HG03135 (cell line): ENCODE measurements at regions not wholly inside any gene's neighbourhood (a gene's known extent, or its start where the extent isn't known, plus 50 kb on each side); places are given as distances from the start of the nearest gene placed in this dataset.

Experiments used
- ATAC-seq: cut with Tn5 transposase; IDR thresholded peaks from one replicate; pipeline ENCODE4 v1.9.1; 2021; ENCODE audit warnings: mild to moderate bottlenecking, moderate library complexity; ENCODE audit not compliant: unreplicated experiment

DNA sequence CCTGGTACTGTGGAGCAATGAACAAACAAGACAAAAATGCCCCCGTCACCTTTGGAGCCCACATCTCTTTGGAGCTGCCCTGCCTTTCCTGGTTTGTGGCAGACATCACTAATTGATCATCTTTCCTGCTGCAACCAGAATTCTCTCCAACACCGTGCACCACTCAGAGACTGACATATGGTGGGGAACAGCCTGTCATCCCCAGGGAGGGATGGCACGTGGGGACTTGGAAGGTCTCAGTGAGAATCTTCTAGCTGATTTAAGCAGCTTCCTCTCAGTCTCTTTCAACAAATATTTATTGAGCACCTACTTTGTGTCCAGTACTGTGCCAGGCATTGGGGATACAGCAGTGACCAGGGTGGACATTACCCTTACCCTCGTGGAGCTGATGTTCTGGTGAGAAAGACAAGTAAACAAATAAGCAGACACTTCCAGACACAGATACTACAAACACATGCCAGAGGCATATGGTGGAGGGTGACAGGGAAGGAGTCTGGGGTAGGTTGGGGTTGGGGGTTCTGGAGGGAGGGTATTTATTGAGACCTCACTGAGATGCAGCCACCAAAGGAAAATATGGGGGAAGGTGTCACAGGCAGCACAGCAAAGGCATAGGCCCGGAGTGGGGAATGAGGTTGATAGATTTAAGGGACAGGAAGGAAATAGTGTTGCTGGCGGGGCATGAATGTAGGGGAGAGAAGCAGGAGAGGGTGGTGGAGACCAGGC, 82.3 kb downstream of the CEBPB start:
- ATAC-seq: no peak

DNA sequence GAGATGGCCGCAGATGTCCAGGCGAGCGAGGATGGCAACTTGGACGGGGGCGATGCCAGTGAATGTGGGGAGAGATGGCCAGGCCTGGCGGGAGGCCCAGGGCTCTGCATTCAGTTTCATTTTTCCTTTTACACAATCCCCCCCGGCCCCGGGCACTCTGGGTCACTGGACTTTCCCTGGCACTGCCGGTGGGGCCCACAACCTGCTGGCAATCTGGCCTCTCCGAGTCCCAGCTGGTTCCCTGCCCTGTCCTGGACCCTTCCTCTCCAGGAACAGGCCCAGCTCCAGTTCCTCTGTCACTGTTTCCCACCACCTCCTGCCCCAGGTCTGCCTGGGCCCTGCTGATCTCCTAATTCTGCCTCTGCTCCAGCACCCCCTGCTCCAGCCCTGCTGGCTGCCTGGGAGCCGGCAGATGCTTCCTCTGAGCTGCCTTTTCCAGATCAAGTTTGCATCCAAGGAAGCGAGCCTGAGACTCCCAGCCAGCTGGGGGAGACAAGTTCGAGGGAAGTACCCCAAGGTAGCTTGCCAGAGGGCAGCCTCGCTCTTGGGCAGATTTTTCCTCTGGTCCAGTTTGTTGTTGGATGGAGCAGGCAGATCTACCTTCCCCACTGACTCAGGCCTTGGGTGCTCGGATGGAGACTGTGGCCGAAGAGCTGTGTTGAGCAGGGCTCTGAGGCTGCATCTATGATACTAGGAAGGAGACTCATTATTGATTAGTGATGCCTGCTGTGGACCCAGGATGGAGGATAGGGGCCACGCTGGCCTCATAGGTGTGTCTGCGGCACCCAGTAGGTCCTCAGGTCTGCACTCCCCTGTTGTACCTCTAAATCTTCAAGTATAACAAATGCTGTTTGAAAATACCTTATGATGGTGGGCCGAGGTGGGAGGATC, 83.2 kb downstream of the CEBPB start:
- no peak for ATAC-seq

DNA sequence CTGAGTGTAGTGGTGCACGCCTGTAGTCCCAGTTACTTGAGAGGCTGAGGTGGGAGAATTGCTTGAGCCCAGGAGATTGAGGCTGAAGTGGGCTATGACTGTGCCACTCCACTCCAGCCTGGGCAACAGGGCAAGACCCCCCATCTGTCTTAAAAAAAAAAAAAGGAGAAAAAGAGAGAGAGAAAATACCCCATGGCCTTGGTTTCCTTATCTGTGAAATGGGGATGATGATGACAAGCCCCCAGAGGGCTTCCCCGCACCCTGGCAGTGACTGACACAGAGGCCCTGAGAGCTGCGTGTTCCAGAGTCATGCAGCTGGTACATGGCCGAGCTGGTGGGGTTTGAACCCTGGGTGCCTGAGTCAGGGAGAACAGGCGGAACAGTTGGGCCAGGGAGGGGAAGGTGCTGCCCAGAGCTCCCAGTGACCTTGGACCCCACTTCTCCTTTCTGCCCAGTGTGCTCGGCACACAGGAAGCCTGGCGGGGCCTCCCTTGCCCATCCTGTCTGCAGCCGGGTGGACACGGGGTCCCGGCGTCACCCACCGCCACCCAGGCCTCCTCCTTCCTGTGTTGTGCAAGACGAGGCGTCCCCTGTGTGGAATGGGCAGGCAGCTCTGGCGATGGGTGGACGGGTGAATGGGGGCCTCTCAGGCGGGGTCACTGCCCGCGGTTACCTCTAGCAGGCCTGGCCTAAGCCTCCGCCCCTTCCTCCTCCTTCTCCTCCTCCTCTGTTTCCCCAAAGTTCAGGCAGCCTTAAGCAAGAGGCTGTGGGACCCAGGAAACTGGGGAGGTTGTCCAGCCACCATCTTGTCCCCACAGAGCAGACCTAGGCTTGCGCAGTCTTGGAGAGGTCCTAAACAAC, 84.2 kb downstream of the CEBPB start:
- no peak for ATAC-seq

DNA sequence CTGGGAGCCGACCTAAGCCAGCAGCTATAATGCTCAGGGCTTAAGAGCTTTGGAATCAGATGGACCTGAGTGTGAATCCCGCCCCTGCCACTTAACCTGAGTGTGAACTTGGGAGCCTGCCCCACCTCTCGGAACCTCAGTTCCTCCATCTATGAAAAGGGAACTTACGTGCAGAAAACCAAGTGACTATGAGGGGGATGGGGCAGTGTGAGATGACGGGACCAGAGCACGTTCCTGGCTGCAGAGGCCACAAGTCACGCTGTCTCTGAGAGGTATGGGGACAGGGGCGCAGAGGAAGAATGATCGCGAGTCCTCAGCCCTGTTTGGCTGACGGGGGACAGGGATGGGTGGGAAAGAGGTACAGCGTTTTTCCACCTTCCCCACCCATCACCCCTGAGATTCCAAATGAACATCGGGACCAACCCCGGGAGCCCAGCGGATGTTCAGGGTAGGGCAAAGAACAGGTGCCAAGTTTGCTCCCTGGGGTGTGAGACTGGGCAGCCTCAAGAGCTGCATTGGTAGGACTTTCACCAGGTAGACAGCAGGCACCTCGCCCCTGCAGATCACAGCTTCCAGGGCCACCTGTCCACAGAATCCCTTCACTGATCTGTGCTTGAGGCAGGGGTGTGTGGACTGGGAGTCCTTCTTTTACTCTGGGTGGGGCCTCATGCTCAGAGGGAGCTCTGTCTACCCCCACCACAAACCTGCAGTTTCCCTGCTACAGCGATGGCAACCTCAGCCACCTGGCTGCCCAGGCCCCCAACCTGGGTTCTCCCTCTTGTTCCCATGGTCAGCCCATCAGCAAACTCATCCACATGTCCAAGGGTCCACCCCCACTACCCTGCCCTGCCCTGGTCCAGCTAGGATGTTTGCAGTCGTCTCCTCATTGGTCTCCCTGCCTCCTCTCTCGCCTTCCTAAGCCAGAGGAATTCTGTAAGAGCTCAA, 85.8 kb downstream of the CEBPB start:
- no peak for ATAC-seq

DNA sequence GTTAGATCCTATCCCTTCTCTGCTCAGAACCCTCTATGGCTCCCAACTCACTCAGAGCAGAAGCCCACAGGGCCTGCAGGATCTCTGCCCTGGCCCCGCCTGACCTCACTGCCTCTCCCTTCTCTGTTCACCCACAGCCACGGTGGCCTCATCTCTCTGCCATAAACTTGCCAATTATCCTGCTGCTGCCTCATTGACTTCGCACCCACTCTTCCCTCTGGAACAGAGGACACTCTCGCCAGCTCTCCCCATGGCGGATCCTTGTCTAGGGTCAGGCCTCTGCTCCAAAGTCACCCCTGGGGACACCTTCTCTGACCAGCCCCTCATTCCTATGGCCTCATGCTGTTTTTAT, 86.4 kb downstream of the CEBPB start:
- no peak for ATAC-seq

DNA sequence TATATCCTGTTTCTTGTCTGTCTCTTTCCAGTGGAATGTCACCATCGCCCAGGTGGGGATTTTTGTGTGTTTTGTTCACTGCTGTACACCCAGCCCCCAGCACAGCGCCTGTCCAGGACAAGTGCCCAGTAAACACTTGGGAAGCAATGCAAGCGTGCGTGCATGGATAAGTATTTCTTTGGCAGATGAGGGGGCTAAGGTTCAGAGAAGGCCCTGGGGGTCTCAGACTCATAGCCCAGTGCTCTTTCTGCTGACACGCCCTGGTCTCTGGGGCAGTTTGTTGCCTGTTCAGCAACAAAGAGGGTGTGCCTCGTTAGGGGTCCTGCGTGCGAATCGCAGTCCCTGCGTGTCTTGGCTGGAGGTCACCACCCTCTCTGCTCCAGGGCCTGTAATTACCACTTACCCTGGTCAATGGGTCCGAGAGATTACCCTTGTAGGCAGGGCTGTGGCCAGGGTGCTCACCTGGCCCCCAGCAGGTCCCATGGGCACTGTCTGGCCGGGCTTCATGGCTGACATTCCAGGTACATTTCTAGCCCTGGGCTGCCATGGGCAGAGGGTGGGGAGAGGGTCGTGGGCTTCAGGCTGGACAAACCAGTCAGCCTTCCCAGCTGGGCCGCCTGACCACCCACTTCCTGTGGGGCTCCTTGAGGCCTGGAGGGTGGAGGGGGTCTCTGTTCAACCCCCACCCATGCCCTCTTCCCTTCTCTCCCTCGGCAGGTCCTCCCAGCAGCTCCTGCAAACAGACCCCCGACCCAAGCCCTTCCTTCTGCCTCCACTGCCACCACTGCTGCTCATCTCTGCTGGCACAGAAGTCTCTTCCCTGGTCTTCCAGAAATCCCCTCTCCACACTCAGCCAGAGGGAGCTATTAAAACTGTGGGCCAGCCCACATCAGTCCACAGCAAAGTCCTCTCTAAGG, 87.1 kb downstream of the CEBPB start:
- ATAC-seq: no peak

DNA sequence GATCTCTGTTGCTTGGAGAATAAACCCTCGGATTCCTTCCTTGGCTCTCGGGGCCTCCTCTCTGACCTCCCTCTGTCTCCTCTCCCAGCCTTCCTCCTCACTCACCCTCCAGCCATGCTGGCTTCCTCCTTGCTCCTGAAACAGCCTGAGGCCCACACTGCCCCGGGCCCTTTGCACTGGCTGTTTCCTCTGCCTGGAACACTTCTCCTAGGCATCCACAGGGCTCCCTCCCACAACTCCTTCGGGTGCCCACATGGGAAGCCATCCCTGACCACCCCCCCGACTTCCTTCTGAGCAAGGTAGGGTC, 87.7 kb downstream of the CEBPB start:
- ATAC-seq: no peak

DNA sequence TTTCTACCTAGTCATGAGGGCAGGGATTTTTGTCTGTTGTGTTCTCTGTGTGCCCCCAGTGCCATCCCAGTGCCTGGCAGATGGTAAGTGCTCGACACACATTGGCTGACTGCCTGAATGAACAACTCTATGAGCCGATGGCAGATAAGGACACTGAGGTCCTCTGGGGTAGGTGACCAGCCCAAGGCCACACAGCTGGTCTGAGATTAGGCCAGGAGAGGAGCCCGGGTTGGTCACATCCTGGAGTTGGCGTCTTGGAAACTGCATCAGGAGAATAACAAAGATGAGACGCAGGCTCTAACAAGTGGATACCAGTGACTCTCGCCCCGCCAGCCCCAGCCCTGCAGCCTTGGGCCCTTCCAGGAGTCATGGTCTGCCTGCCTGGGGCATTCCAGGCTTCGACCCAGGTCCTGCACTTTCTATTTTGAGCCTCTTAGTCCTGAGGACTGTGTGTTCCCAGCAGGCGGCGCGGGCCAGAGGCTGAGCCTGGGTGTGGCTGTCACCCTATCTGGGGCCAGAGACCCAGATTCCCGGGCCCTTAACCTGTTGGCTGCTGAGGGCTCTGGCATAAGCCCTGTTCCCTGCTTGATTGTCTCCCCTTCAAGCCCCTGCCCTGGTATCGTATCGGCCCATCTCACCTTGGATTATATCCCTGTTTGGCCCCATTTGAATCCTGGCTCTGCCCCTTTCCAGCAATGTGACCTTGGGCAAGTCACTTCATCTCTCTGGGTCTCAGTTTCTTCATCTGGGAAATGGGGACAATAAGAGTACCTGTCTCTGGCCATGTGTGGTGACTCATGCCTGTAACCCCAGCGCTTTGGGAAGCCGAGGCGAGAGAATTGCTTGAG, 88.3 kb downstream of the CEBPB start:
- no peak for ATAC-seq

DNA sequence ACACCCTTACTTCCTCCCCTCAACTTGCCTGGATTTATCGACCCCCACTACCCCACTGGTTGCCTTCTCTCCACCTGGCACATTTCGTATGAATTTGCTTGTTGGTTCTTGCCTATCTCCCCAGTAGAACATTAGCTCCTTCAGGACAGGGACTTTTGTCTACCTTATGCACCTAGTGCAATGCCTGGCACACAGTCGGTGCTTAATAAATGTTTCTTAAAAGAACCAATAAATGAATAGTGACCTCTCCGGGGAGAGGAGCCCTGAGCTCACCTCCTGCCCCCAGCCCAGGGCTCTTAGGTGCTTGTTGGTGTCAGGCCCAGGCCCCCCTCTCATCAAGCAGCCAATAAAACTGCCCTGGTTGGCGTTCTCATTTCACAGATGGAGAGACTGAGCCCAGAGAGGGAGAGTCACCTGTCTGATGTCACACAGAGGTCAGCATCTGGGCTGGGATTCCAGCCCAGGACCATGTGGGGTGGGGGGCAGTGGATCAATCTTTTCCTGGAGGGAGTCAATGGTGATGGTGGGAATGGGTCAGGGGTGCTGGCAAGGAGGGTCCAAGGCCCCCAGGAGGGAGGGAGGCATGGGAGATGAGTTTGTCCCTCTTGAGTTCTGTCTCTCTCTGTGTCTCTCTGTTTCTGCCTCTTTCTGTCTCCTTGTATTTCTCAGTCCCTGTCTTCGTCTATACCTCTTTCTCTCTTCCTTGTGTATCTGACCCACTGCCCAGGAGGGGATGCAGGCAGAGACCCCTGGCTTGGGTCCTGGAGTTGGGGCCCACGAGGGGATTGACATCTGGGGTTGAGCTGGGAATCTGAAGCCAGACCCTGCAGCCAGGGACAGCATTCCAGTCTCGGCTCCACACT, 89.6 kb downstream of the CEBPB start:
- ATAC-seq: no peak

DNA sequence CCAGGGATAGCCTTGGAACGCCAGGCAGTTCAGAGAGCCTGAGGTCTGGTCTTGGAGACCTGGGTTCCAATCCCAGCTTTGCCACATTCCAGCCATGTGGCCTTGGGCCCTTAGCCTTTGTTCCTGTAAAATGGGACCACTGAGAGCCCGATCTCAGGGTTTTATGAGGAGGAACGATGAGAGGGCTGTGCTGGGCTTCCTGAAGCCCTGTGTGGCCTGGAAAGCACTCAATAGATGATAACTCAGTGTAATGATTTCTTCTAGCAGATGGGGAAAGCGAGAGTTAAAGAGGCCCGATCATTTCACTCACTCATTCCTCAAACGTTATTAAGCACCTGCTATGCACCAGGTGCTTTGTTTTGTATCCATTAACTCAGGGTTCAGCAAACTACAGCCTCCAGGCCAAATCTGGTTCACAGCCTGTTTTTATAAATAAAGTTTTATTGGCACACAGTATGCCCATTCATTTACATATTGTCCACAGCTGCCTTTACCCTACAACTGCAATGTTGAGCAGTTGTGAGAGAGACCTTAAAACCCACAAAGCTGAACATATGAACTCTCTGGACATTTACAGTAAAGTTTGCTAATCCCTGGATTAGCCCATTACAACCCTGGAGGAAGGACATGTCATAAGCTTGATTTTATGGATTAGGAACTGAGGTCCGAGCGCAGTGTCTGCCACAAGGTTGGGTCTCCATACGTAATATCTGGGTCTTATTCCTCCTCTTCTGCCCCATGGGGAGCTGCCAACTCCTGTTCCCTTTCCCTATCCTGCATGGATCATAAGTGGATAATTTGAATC, 90.4 kb downstream of the CEBPB start:
- no peak for ATAC-seq

DNA sequence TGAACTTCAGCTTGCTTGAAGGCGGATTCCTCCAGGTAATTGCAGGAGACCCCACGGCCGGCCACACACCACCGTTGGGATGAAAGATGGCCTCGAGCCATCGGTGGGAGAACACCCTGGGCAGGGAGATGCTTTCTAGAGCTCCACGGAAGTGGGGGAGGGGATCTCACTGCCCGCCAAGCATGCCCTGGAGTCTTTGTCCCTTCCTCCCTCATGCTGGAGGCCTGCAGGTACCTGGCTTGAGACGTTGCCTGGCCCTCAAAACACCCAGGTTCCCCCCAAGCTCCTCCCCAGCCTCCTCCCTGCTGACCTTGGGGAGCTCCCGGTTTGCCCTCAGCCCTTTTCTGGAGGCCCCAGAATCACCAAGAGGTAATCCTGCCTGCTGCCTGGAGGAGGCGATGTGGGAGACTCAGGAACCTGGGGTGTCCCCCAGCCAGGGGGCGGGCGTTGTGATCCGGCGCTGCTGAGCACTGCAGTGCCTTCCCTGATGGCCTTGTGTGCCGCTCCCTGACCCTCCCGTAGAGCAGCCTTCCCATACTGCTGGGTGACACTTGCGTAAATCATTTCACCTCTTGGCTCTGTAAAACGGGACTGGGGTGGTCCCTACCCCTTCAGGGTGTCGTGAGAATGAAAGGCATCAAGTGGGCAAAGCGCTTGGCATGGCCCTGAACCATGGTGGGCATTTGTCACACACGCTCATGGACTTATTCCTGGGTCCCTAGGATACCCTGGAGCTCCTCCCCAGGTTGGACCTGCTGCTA, 91.4 kb downstream of the CEBPB start:
- no peak for ATAC-seq

DNA sequence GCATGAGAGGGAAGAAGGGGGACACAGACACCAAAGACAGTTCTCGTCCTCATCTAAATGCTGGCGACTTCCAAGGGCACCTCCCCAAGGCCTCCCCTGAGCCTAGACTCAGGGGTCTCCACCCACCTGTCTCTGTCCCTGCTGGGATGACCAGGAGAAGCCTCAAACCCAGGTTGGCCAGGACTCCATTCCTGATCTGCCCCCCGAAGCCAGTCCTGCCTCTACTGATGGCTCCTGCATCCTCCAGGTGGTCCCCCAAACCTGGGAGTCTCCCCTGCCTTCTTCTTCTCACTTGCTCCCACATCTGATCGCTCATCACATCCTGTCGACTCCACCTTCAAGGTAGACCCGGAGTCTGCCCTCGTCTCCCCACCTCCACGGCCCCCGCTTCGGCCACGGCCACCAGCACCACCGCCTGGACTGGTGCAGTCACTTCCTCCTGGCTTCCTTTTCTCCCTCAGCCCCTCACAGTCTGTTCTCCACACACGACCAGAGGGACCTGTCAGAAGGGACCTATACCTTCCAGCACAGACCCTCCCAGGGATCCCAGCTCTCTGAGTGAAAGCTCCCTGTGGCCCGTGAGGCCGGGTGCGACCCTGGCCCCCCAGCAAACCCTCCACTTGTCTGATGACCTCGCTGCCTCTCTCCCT, 92.1 kb downstream of the CEBPB start:
- no peak for ATAC-seq

DNA sequence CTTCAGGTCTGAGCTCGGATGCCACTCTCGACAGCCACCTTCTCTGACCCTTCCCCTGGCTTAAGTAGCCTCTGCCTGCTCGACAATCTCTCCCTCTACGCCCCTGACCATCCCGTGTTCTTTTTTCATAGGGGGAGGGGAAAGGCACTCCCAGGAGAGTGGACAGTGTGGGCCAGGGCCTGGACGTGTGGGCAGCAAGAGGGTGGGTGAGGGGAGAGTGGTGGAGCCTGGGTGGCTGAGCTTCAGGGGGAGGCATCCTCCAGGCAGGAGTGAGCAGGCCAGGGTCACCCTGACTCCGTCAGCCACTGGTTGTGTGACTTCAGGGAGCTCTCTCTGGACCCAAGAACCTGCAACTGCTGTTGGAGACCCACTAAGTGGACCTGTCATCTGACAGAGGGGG, 92.7 kb downstream of the CEBPB start:
- no peak for ATAC-seq

DNA sequence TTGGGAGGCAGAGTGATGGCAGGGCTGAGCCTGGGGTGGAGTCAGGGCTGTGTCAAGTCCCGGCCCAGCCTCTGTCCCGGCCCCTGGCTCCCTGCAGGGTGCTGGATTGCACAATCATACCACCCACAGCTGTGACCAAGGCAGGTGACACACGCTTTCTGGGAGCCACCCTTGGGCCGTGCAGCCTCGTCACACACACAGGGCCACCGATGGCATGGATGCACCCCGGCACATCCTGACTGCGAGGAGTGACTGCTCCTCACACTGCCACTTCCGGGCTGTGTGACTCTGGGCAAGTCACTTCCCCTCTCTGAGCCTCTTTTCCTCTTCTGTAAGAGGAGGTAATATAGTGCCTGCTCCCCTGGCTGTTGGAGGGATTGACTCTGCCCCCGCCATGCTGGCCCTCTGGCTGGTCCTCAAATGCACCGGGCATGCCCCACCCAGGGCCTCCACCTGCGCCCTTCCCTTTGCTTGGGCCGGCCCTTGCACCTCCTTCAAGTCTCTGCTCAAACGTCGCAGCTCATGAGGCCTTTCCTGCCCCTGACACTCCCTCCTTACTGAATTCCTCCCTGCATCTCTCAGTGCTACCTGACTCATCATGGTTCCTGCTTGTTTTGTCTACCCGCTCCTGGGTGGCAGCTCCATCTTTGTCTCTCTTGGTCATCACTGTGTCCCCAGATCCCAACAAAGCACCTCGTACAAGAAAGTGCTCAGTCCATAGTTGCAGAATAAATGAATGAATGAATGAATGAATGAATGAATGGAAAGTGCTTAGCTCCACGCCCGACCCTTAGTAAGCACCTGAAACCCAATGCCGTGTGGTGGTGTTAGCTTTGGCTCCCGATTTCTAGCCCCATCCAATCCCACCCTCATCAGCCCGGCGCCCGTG, 93.5 kb downstream of the CEBPB start:
- ATAC-seq: no peak
